LNCaP clone FGC (cell line): ENCODE measurements at regions not wholly inside any gene's neighbourhood (a gene's known extent, or its start where the extent isn't known, plus 50 kb on each side); places are given as distances from the start of the nearest gene placed in this dataset.

ENCODE experiments used
- DNase-seq: peaks from one replicate; pipeline ENCODE4 v3.0.0-alpha.2; 2011; ENCODE audit warnings: low read depth
- H3K4me3 ChIP-seq: 2 replicates; pipeline ENCODE4 v1.5.1; 2011; ENCODE audit warnings: mild to moderate bottlenecking, low read depth, low read length, control low read depth
- CTCF ChIP-seq: IDR thresholded peaks from 2 replicates; pipeline ENCODE4 v1.5.1; 2012; ENCODE audit warnings: mild to moderate bottlenecking; ENCODE audit not compliant: control insufficient read depth, insufficient read depth; ENCODE audit errors: extremely low read depth

DNA sequence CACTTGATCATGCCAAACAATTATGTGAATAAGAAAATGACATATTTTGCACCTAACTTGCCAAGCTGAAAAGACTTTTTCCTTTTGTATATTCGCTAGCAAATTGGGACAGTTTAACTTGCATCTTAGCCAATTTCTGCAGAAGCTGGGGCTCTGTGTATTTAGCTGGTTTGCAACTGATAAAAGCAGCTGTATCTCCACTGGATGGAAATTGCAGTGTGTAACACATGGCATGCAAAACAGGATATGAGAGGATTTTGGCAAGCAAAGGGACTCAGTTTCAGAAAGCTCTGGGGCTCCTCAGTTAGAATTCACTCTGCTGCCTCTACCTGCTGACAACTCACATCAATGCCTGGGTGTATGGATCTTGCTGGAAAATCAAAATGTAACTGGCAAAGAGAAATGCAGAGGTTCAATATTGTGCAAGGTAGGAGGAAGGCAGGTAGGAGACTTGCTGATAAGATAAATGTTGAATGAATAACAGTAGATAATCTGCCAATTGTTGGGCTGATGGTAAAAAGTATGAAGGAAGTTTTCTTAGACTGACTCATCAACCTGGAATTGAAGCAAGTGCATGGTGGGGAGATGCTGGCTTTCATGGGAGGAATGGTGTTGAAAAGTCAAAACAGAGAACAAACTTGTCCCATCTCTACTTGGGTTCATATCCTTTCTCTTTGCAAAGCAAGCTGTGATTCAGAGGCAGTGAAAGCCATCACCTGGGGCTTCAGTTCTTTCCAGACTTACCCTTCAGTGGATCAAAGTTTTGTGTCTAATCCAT is 546.9 kb upstream of the AMELY start:
- TF ChIP-seq CTCF, result no peak
- no peak for DNase-seq
- no peak overlapping the region for H3K4me3 ChIP-seq

GRCh38 chrY:7457286-7458015 is 545.9 kb upstream of the AMELY start:
- DNase-seq, result no peak
- no peak overlapping the region for H3K4me3 ChIP-seq
- TF ChIP-seq CTCF, result no peak

GRCh38 chrY:7455626-7456025 is 544.1 kb upstream of the AMELY start:
- DNase-seq, result no peak
- TF ChIP-seq CTCF, result no peak
- H3K4me3 ChIP-seq, result no peak overlapping the region

DNA sequence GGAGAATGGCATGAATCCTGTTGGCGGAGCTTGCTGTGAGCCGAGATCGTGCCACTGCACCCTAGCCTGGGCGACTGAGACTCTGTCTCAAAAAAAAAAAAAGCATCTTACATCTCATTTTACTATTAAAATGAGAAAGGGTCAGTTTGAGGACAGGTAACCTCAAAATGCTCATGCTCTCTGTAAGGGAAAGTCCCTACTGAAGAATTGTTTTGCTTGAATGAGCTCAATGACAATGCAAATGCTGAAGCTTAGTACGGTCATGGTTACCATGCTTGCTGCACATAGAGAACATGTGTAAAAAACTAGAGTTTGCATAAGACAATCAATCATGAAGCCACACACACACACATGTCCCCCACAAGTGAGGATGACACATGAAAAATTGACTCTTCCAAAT is 541.8 kb upstream of the AMELY start:
- DNase-seq, result no peak
- TF ChIP-seq CTCF, result no peak
- no peak overlapping the region for H3K4me3 ChIP-seq

- H3K4me3 ChIP-seq, result no peak overlapping the region
- no peak for DNase-seq
- no peak for TF ChIP-seq CTCF
These were observed 540.7 kb upstream of the AMELY start for GRCh38 chrY:7452246-7452645.

DNA sequence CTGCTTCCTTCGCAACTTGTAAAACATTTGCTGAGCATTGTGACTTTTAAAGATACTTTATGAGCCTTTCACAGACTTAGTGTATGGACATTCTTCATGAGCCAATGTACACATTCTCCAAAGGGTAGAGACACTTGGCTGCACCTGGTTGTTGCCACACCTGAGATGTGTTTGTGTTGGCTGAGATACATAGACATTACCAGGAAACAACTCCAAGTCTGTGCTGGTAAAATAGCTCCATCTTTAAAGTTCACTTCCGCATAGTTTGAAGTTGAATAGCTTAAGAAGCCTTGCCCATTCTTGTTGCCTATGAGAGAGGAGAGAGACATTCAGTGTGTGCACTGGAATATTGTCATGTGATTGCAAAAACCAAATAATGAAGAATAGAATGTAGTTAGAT is 538.3 kb upstream of the AMELY start:
- DNase-seq, result peak; percentile 97
- no peak for TF ChIP-seq CTCF
- no peak overlapping the region for H3K4me3 ChIP-seq
